HEK293 (cell line): ENCODE measurements at regions not wholly inside any gene's neighbourhood (a gene's known extent, or its start where the extent isn't known, plus 50 kb on each side); places are given as distances from the start of the nearest gene placed in this dataset.
"Not testable (repeated sequence)": the region's sequence is repeated elsewhere in the genome, so short reads cannot be mapped to it uniquely, and the experiment has no call there.

Experiments used
- CTCF ChIA-PET: fragments of 350-600 bp; formaldehyde crosslinking; extraction: SDS; loops from one replicate; lab custom pipeline; 2021; ENCODE audit warnings: antibody characterized with exemption; lab: Yijun Ruan, JAX
- POLR2A ChIA-PET: fragments of 300-600 bp; formaldehyde crosslinking; extraction: SDS; loops from one replicate; lab custom pipeline; 2020; ENCODE audit warnings: antibody characterized with exemption, inconsistent platforms; lab: Yijun Ruan, JAX
- H3K27ac ChIP-seq: fragments of 200-500 bp; sonication (Bioruptor generic); 2 replicates; pipeline ENCODE4 v1.5.1; 2014; ENCODE audit warnings: low read depth, low read length, control low read depth, inconsistent platforms; ENCODE audit errors: extremely low read depth
- H3K36me3 ChIP-seq, 2 experiments: fragments of 200-500 bp in 1 of 2; sonication (Bioruptor generic) in 1 of 2; 1 replicate in 1 of 2; 2 replicates in 1 of 2; pipeline ENCODE4 v1.5.1; 2014 to 2017; ENCODE audit warnings: inconsistent platforms in 2 of 2, low read length in 2 of 2; ENCODE audit not compliant: control insufficient read depth in 2 of 2, insufficient read depth in 1 of 2
- H3K4me1 ChIP-seq: fragments of 200-500 bp; sonication (Bioruptor generic); 2 replicates; pipeline ENCODE4 v1.5.1; 2014; ENCODE audit warnings: mild to moderate bottlenecking, low read length, inconsistent platforms; ENCODE audit not compliant: control insufficient read depth, insufficient read depth
- H3K4me3 ChIP-seq: 2 replicates; pipeline ENCODE4 v1.5.1; 2011; ENCODE audit warnings: low read depth, mild to moderate bottlenecking, control low read depth, low read length, moderate library complexity
- H3K9me3 ChIP-seq: fragments of 200-500 bp; sonication (Bioruptor generic); 2 replicates; pipeline ENCODE4 v1.5.1; 2014; ENCODE audit warnings: low read depth, low read length, inconsistent platforms; ENCODE audit not compliant: control insufficient read depth, insufficient read depth
- GFI1B ChIP-seq: fragments of 450-650 bp; formaldehyde crosslinking; IDR thresholded peaks from 2 replicates; pipeline ENCODE4 v1.5.1; 2016; ENCODE audit warnings: missing biosample characterization, missing genetic modification characterization
- IKZF3 ChIP-seq: fragments of 450-650 bp; IDR thresholded peaks from 2 replicates; pipeline ENCODE4 v1.5.0; 2018; ENCODE audit warnings: missing biosample characterization, mild to moderate bottlenecking, missing genetic modification characterization, moderate library complexity
- KLF16 ChIP-seq: fragments of 450-650 bp; formaldehyde crosslinking; IDR thresholded peaks from 2 replicates; pipeline ENCODE4 v1.5.1; 2017; ENCODE audit warnings: missing biosample characterization, missing genetic modification characterization
- TCF7L2 ChIP-seq: IDR thresholded peaks from 2 replicates; pipeline ENCODE4 v1.6.1; 2011; ENCODE audit warnings: low read depth, mild to moderate bottlenecking, inconsistent platforms, low read length, moderate library complexity, borderline replicate concordance
- ZBTB20 ChIP-seq: fragments of 450-650 bp; formaldehyde crosslinking; IDR thresholded peaks from 2 replicates; pipeline ENCODE4 v1.5.1; 2016; ENCODE audit warnings: missing biosample characterization, missing genetic modification characterization
- ZBTB21 ChIP-seq: fragments of 450-650 bp; formaldehyde crosslinking; IDR thresholded peaks from 2 replicates; pipeline ENCODE4 v1.5.1; 2017; ENCODE audit warnings: missing biosample characterization, missing genetic modification characterization
- ZFP37 ChIP-seq: fragments of 450-650 bp; formaldehyde crosslinking; IDR thresholded peaks from 2 replicates; pipeline ENCODE4 v1.5.1; 2016; ENCODE audit warnings: missing biosample characterization, missing genetic modification characterization
- ZNF114 ChIP-seq: fragments of 450-650 bp; formaldehyde crosslinking; IDR thresholded peaks from 2 replicates; pipeline ENCODE4 v1.5.0; 2017; ENCODE audit warnings: missing biosample characterization, missing genetic modification characterization
- ZNF132 ChIP-seq: fragments of 450-650 bp; formaldehyde crosslinking; IDR thresholded peaks from 2 replicates; pipeline ENCODE4 v1.5.1; 2017; ENCODE audit warnings: missing biosample characterization, missing genetic modification characterization, borderline replicate concordance
- ZNF140 ChIP-seq: fragments of 450-650 bp; formaldehyde crosslinking; IDR thresholded peaks from 2 replicates; pipeline ENCODE4 v1.5.1; 2016; ENCODE audit warnings: missing biosample characterization, missing genetic modification characterization
- ZNF23 ChIP-seq: fragments of 450-650 bp; formaldehyde crosslinking; IDR thresholded peaks from 2 replicates; pipeline ENCODE4 v1.5.1; 2016; ENCODE audit warnings: missing biosample characterization, missing genetic modification characterization, borderline replicate concordance
- ZNF514 ChIP-seq: fragments of 450-650 bp; formaldehyde crosslinking; IDR thresholded peaks from 2 replicates; pipeline ENCODE4 v1.5.1; 2016; ENCODE audit warnings: missing biosample characterization, missing genetic modification characterization
- ZNF600 ChIP-seq: fragments of 450-650 bp; formaldehyde crosslinking; IDR thresholded peaks from 2 replicates; pipeline ENCODE4 v1.5.1; 2016; ENCODE audit warnings: missing biosample characterization, missing genetic modification characterization
- ZNF629 ChIP-seq: fragments of 450-650 bp; formaldehyde crosslinking; IDR thresholded peaks from 2 replicates; pipeline ENCODE4 v1.5.1; 2017; ENCODE audit warnings: missing biosample characterization, missing genetic modification characterization
- ZNF670 ChIP-seq: fragments of 450-650 bp; formaldehyde crosslinking; IDR thresholded peaks from 2 replicates; pipeline ENCODE4 v1.5.1; 2016; ENCODE audit warnings: missing biosample characterization, missing genetic modification characterization, low read depth
- ZNF768 ChIP-seq: fragments of 450-650 bp; formaldehyde crosslinking; IDR thresholded peaks from 2 replicates; pipeline ENCODE4 v1.5.1; 2018; ENCODE audit warnings: missing biosample characterization, mild to moderate bottlenecking, missing genetic modification characterization
- ZNF791 ChIP-seq: fragments of 450-650 bp; formaldehyde crosslinking; IDR thresholded peaks from 2 replicates; pipeline ENCODE4 v1.5.1; 2016; ENCODE audit warnings: missing biosample characterization, missing genetic modification characterization
- ZXDB ChIP-seq: fragments of 450-650 bp; formaldehyde crosslinking; IDR thresholded peaks from 2 replicates; pipeline ENCODE4 v1.5.1; 2016; ENCODE audit warnings: missing biosample characterization, missing genetic modification characterization
- TF ChIP-seq, protein P1 (sequence below): fragments of 450-650 bp; formaldehyde crosslinking; conservative IDR thresholded peaks from 2 replicates; pipeline ENCODE4 v1.5.1; 2016; ENCODE audit warnings: low read depth, missing biosample characterization, missing genetic modification characterization
- TF ChIP-seq, protein P2 (sequence below): fragments of 450-650 bp; formaldehyde crosslinking; IDR thresholded peaks from 2 replicates; pipeline ENCODE4 v1.5.1; 2016; ENCODE audit warnings: missing biosample characterization, missing genetic modification characterization
- TF ChIP-seq, protein P3 (sequence below): fragments of 450-650 bp; formaldehyde crosslinking; IDR thresholded peaks from 2 replicates; pipeline ENCODE4 v1.5.1; 2017; ENCODE audit warnings: missing biosample characterization, missing genetic modification characterization
- TF ChIP-seq, protein P4 (sequence below): fragments of 450-650 bp; formaldehyde crosslinking; IDR thresholded peaks from 2 replicates; pipeline ENCODE4 v1.5.1; 2016; ENCODE audit warnings: missing biosample characterization, missing genetic modification characterization

DNA sequence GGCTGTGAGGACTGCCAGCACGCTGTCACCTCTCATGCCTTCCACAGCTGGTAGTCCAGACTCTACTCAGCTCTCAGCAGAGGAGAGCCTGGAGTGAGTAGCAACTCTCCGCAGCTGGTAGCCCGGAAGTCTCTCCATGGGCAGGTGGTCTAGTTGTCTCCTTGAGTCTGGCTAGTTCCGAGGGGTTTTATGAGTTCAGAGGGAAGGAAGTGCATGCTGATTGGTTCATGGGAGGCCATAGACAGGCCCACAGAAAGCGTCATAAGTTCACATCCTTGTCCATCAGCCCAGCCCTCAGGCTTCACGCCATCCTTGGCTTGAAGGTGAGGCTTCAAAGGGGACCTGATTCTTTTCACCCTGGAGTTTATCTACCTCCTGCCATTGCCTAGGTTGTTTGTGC lies 2662.4 kb upstream of the PCDH20 start (continued):
- TF ChIP-seq, protein P1, sequence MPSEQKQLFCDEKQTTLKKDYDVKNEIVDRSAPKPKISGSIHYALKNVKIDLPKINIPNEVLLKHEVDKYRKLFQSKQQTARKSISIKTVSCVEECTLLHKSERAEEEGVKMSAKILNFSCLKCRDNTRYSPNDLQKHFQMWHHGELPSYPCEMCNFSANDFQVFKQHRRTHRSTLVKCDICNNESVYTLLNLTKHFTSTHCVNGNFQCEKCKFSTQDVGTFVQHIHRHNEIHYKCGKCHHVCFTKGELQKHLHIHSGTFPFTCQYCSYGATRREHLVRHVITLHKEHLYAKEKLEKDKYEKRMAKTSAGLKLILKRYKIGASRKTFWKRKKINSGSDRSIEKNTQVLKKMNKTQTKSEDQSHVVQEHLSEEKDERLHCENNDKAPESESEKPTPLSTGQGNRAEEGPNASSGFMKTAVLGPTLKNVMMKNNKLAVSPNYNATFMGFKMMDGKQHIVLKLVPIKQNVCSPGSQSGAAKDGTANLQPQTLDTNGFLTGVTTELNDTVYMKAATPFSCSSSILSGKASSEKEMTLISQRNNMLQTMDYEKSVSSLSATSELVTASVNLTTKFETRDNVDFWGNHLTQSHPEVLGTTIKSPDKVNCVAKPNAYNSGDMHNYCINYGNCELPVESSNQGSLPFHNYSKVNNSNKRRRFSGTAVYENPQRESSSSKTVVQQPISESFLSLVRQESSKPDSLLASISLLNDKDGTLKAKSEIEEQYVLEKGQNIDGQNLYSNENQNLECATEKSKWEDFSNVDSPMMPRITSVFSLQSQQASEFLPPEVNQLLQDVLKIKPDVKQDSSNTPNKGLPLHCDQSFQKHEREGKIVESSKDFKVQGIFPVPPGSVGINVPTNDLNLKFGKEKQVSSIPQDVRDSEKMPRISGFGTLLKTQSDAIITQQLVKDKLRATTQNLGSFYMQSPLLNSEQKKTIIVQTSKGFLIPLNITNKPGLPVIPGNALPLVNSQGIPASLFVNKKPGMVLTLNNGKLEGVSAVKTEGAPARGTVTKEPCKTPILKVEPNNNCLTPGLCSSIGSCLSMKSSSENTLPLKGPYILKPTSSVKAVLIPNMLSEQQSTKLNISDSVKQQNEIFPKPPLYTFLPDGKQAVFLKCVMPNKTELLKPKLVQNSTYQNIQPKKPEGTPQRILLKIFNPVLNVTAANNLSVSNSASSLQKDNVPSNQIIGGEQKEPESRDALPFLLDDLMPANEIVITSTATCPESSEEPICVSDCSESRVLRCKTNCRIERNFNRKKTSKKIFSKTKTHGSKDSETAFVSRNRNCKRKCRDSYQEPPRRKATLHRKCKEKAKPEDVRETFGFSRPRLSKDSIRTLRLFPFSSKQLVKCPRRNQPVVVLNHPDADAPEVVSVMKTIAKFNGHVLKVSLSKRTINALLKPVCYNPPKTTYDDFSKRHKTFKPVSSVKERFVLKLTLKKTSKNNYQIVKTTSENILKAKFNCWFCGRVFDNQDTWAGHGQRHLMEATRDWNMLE (tag by site-specific recombination) = no peak
- TF ChIP-seq, protein P2, sequence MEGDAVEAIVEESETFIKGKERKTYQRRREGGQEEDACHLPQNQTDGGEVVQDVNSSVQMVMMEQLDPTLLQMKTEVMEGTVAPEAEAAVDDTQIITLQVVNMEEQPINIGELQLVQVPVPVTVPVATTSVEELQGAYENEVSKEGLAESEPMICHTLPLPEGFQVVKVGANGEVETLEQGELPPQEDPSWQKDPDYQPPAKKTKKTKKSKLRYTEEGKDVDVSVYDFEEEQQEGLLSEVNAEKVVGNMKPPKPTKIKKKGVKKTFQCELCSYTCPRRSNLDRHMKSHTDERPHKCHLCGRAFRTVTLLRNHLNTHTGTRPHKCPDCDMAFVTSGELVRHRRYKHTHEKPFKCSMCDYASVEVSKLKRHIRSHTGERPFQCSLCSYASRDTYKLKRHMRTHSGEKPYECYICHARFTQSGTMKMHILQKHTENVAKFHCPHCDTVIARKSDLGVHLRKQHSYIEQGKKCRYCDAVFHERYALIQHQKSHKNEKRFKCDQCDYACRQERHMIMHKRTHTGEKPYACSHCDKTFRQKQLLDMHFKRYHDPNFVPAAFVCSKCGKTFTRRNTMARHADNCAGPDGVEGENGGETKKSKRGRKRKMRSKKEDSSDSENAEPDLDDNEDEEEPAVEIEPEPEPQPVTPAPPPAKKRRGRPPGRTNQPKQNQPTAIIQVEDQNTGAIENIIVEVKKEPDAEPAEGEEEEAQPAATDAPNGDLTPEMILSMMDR = no peak
- no peak for TF ChIP-seq ZNF140 (tag by site-specific recombination)

DNA sequence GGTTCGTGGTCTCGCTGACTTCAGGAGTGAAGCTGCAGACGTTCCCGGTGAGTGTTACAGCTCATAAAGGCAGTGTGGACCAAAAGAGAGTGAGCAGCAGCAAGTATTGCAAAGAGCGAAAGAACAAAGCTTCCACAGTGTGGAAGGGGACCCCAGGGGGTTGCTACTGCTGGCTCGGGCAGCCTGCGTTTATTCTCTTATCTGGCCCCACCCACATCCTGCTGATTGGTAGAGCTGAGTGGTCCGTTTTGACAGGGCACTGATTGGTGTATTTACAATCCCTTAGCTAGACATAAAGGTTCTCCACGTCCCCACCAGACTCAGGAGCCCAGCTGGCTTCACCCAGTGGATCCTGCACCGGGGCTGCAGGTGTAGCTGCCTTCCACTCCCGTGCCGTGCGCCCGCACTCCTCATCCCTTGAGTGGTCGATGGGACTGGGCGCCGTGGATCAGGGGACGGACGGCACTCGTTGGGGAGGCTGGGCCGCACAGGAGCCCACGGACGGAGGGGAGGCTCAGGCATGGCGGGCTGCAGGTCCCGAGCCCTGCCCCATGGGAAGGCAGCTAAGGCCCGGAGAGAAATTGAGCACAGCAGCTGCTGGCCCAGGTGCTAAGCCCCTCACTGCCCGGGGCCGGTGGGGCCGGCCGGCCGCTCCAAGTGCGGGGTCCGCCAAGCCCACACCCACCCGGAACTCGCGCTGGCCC lies 2661.6 kb upstream of the PCDH20 start:
- H3K4me3 ChIP-seq, POLR2A ChIA-PET, H3K4me1 ChIP-seq, H3K27ac ChIP-seq, H3K9me3 ChIP-seq, H3K36me3 ChIP-seq, CTCF ChIA-PET: not testable (repeated sequence)

DNA sequence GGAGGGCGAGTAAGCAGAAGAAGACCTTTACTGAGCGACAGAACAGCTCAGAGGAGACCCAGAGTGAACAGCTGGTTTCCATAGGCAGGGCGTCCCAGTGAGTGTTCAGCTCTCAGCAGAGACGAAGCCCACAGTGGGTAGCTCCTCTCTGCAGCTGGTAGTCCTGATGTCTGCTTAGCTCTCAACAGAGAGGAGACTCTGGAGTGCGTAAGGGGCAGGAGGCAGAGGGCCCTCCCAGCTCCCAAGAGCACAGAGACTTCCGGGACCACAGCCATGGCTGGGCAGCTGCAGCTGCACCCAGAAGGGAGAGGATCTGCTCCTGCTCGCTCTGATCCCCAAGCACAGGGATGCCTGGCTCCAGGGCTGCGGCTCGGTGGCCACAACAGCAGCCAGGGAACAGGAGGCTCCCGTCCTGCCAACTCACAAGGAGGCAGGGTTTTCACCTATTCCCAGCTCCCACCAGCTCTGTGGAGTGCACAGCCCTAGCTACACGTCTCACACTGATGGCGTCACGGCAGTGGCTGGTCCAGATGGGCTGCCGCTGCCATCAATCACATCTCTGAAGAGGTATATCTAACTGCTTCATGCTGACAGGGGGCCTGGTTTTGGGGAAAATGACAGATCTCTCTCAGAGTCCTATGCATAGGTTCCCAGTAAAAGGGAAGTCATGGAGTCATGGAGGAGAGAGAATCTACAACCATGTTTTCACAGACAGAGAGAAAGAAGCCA lies 2660.1 kb upstream of the PCDH20 start:
- H3K4me1 ChIP-seq = no peaks in the 10 kb centered on the region
- no peaks in the 10 kb centered on the region for H3K36me3 ChIP-seq
- CTCF ChIA-PET = no interaction called here
- no peaks in the 10 kb centered on the region for H3K9me3 ChIP-seq
- POLR2A ChIA-PET = no interaction called here
- H3K4me3 ChIP-seq = no peak overlapping the region
- no peak overlapping the region for H3K27ac ChIP-seq
- no peak for TF ChIP-seq GFI1B (tag by site-specific recombination)
- peak; percentile 63 for TF ChIP-seq ZBTB21 (tag by site-specific recombination)
- TF ChIP-seq ZNF768 = peak; percentile 97
- no peak for TF ChIP-seq IKZF3
- TF ChIP-seq KLF16 (tag by site-specific recombination) = 0 out of 2 replicates have a peak, but pooled peaks have one; percentile 24
- peak; percentile 68 for TF ChIP-seq ZXDB (tag by site-specific recombination)
- no peak for TF ChIP-seq ZNF132 (tag by site-specific recombination)
- TF ChIP-seq ZNF629 (tag by site-specific recombination) = peak; percentile 61; the same call in 1 of the 2 replicates
- no peak for TF ChIP-seq TCF7L2
- no peak for TF ChIP-seq ZNF114 (tag by site-specific recombination)
- no peak for TF ChIP-seq ZNF23
- TF ChIP-seq ZNF600 (tag by site-specific recombination) = 0 out of 2 replicates have a peak, but pooled peaks have one; percentile 43
- TF ChIP-seq, protein P3, sequence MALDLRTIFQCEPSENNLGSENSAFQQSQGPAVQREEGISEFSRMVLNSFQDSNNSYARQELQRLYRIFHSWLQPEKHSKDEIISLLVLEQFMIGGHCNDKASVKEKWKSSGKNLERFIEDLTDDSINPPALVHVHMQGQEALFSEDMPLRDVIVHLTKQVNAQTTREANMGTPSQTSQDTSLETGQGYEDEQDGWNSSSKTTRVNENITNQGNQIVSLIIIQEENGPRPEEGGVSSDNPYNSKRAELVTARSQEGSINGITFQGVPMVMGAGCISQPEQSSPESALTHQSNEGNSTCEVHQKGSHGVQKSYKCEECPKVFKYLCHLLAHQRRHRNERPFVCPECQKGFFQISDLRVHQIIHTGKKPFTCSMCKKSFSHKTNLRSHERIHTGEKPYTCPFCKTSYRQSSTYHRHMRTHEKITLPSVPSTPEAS (tag by site-specific recombination) = no peak; the same call in 1 of the 2 replicates
- TF ChIP-seq, protein P4, sequence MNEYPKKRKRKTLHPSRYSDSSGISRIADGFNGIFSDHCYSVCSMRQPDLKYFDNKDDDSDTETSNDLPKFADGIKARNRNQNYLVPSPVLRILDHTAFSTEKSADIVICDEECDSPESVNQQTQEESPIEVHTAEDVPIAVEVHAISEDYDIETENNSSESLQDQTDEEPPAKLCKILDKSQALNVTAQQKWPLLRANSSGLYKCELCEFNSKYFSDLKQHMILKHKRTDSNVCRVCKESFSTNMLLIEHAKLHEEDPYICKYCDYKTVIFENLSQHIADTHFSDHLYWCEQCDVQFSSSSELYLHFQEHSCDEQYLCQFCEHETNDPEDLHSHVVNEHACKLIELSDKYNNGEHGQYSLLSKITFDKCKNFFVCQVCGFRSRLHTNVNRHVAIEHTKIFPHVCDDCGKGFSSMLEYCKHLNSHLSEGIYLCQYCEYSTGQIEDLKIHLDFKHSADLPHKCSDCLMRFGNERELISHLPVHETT (tag by site-specific recombination) = 0 out of 2 replicates have a peak, but pooled peaks have one; percentile 44
- no peak for TF ChIP-seq ZNF670 (tag by site-specific recombination)
- TF ChIP-seq ZFP37 (tag by site-specific recombination) = no peak
- no peak for TF ChIP-seq ZNF791 (tag by site-specific recombination)
- peak; percentile 84 for TF ChIP-seq ZBTB20 (tag by site-specific recombination)
- no peak for TF ChIP-seq ZNF514 (tag by site-specific recombination)
